ENCODE measurements at regions not wholly inside any gene's neighbourhood (a gene's known extent, or its start where the extent isn't known, plus 50 kb on each side); places are given as distances from the start of the nearest gene placed in this dataset.

DNA sequence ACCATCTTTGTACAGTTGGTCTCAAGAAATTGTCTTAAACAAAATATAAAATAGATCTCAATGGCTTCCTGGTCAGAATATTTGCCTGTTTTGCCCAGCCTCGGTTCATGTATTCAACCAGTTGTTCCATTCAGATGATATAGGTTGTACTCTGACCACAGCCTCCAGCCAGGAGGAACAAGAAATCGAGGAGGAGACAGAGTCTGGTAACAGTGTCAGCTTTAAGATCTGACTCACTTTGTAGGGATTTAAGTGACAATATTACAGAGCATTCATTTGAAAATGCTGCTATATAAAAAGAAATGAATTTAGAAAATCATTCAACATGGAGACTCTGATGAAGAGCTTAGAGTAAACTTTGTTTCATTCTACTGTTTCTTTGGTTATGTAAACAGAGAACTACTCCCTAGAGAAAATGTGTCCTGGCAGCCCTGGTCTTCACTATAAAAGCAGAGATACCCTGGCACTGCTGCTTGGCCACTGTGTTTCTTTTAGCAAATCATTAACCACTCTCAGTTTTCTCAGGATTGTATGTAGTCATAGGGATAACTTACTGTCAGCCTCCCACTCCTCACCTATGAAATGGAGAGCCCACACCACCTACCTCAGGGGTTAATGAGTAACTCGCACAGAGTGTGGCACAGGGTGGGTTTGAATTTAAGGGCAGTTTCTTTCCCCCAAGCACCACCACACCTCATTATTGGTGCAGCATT, 53.5 kb downstream of the PAGE2 start:
- TF ChIP-seq POLR2A (IDR thresholded peaks at IDR 0.05) (no peak), POLR2AphosphoS5 (IDR thresholded peaks at IDR 0.05) (no peak)
- TF ChIP-seq, protein P1, sequence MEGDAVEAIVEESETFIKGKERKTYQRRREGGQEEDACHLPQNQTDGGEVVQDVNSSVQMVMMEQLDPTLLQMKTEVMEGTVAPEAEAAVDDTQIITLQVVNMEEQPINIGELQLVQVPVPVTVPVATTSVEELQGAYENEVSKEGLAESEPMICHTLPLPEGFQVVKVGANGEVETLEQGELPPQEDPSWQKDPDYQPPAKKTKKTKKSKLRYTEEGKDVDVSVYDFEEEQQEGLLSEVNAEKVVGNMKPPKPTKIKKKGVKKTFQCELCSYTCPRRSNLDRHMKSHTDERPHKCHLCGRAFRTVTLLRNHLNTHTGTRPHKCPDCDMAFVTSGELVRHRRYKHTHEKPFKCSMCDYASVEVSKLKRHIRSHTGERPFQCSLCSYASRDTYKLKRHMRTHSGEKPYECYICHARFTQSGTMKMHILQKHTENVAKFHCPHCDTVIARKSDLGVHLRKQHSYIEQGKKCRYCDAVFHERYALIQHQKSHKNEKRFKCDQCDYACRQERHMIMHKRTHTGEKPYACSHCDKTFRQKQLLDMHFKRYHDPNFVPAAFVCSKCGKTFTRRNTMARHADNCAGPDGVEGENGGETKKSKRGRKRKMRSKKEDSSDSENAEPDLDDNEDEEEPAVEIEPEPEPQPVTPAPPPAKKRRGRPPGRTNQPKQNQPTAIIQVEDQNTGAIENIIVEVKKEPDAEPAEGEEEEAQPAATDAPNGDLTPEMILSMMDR (IDR thresholded peaks at IDR 0.05): no peak
- no peak for DNase-seq (ENCODE audit: low spot score in 2 of 2)
- H3K27ac ChIP-seq: no peak overlapping the region

DNA sequence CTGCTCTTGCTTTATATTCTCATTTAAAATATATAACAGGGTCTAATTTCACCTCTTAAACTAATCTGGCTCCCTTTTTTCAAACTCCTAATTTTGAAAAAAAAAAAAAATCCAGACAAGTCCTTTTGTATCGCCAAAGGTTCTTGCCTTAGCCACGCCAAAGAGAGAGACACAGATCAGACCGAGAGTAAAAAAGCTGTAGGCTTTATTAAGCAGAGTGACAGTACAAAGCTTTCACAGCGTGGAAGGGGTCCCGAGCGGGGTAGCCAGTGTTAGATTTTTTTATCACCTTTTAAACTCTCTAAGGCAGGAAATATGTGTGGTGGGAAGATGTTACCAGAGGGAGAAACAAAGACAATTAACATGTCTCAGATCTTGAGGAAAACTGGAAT, 54.1 kb downstream of the PAGE2 start:
- Histone ChIP-seq H3K9me3 (no peaks in the 10 kb centered on the region), H3K36me3 (no peaks in the 10 kb centered on the region), H3K4me3 (no peak overlapping the region), H3K27me3 (peaks cover 0 to 26% of the 10 kb centered on the region in 2 donors), H3K27ac (no peak overlapping the region), H3K4me1 (no peaks in the 10 kb centered on the region)
- intact Hi-C loops (cut with DNase I; ENCODE audit: low total_unique reads): no loop called here
- DNase-seq (ENCODE audit: low spot score in 2 of 2): no peak
- no peak for TF ChIP-seq POLR2A (IDR thresholded peaks at IDR 0.05)

More for the DNA sequence above, 53.5 kb downstream of the PAGE2 start:
- Histone ChIP-seq H3K4me3 (no peak overlapping the region), H3K36me3 (no peaks in the 10 kb centered on the region), H3K4me1 (no peaks in the 10 kb centered on the region), H3K27me3 (peaks cover 0 to 28% of the 10 kb centered on the region in 2 donors), H3K9me3 (no peaks in the 10 kb centered on the region)
- intact Hi-C loops (cut with DNase I; ENCODE audit: low total_unique reads): no loop called here

DNA sequence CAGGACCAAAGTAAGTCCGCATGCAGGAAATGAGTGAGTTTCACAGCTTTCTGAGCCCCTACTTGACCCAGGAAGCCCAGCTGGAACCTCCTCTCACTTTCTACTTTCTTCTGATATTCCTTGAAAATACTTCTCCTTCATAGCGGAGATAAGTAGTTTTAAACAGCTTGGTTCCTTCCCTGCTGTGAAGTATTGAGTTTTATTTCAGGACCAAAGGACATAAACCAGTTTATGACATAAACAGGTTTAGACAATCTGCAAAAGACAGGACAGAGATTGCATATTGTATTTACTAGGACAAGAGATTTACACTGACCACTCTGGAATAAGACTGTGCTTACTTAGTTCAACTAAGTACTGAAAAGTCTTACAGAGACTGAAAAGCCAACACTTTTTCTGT, 54.8 kb downstream of the PAGE2 start:
- no peaks in the 10 kb centered on the region for H3K4me1 ChIP-seq
- peaks cover 0 to 20% of the 10 kb centered on the region in 2 donors for H3K27me3 ChIP-seq
- H3K4me3 ChIP-seq: no peak overlapping the region
- intact Hi-C loops (cut with DNase I; ENCODE audit: low total_unique reads): no loop called here
- DNase-seq (ENCODE audit: low spot score in 2 of 2): no peak
- H3K9me3 ChIP-seq: no peaks in the 10 kb centered on the region
- TF ChIP-seq POLR2AphosphoS5 (IDR thresholded peaks at IDR 0.05) (no peak), POLR2A (IDR thresholded peaks at IDR 0.05) (no peak)
- TF ChIP-seq, protein P1 (IDR thresholded peaks at IDR 0.05): no peak
- no peaks in the 10 kb centered on the region for H3K36me3 ChIP-seq
- H3K27ac ChIP-seq: no peak overlapping the region

DNA sequence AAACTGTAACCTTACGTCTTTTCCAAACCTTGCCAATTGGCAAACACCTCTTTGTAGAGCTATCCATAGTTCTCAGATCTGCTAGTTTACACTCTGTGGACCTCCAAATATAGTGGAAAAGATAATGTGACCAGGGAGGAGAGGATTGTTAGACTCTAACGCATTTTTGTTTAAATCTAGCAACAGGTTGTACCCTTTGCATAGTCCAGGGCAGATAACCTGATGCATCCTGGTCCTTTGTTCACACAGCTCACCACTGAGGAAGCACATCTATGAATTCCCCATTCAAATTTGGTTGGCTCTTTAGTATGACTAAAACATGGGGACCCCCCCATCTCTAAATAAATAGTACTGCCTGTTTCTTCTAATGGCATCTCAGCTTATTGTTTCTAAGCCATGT, 55.9 kb downstream of the PAGE2 start:
- Histone ChIP-seq H3K4me3 (no peak overlapping the region), H3K27me3 (peaks cover 0 to 20% of the 10 kb centered on the region in 2 donors), H3K4me1 (no peaks in the 10 kb centered on the region), H3K27ac (no peak overlapping the region), H3K9me3 (no peaks in the 10 kb centered on the region), H3K36me3 (no peaks in the 10 kb centered on the region)
- no peak for TF ChIP-seq POLR2A (IDR thresholded peaks at IDR 0.05)
- TF ChIP-seq, protein P1 (IDR thresholded peaks at IDR 0.05): no peak
- no peak for TF ChIP-seq POLR2AphosphoS5 (IDR thresholded peaks at IDR 0.05)
- DNase-seq (ENCODE audit: low spot score in 2 of 2): no peak
- intact Hi-C loops (cut with DNase I; ENCODE audit: low total_unique reads): no loop called here

DNA sequence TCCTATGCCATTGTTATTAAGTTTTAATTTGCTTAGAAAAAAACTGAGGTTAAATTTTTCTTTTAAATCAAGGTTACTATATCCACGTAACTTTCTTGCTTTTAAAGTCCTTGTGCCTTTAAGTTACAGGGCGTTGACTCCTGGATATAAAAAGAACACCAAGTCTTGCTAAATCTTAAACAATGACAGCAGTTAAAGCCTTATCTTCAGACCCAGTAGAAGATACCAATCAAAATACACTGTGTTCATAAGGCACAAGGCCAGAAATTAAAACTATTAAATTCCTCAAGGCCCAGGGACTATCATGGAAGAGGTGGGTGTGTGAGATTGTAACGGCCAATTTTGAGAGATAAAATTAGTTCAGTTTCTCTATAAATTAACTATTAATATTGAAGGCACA, 60.4 kb downstream of the PAGE2 start:
- TF ChIP-seq POLR2AphosphoS5 (IDR thresholded peaks at IDR 0.05) (no peak), POLR2A (IDR thresholded peaks at IDR 0.05) (no peak)
- TF ChIP-seq, protein P1 (IDR thresholded peaks at IDR 0.05): no peak
- H3K36me3 ChIP-seq: no peaks in the 10 kb centered on the region
- H3K9me3 ChIP-seq: no peaks in the 10 kb centered on the region
- H3K4me1 ChIP-seq: no peaks in the 10 kb centered on the region
- intact Hi-C loops (cut with DNase I; ENCODE audit: low total_unique reads): no loop called here
- no peak for DNase-seq (ENCODE audit: low spot score in 2 of 2)
- H3K27ac ChIP-seq: no peak overlapping the region
- H3K27me3 ChIP-seq: peaks cover 0 to 16% of the 10 kb centered on the region in 2 donors
- no peak overlapping the region for H3K4me3 ChIP-seq
